Endothelial cell of umbilical vein (primary cell): ENCODE measurements at regions not wholly inside any gene's neighbourhood (a gene's known extent, or its start where the extent isn't known, plus 50 kb on each side); places are given as distances from the start of the nearest gene placed in this dataset.

Experiments used
- BruUV-seq: library from RNA; stranded (reverse); fragments of 400-500 nt; replicated peaks from 2 replicates; lab custom pipeline; 2021; lab: Mats Ljungman, UMichigan
- CTCF ChIA-PET: fragments of 300-600, 350-600 bp; sonication (Branson Sonifier 250); formaldehyde crosslinking; loops from one replicate; lab custom pipeline; 2021; ENCODE audit warnings: antibody characterized with exemption, inconsistent platforms; lab: Charles Lee
- POLR2A ChIA-PET: fragments of 300-600, 350-600 bp; sonication (Branson Sonifier 250); formaldehyde crosslinking; loops from one replicate; lab custom pipeline; 2021; ENCODE audit warnings: antibody characterized with exemption, inconsistent platforms; lab: Charles Lee
- DNase-seq: peaks from one replicate; pipeline ENCODE4 v3.0.0-alpha.2; 2011; ENCODE audit warnings: low read depth, low spot score
- FAIRE-seq: peaks from 2 replicates; lab custom pipeline; 2011; peaks lifted over from hg19 to GRCh38; lab: Jason Lieb, UNC
- H2AFZ ChIP-seq: 2 replicates; pipeline ENCODE4 v1.6.0; 2012; ENCODE audit warnings: low read depth, low read length, control low read depth, inconsistent platforms
- H3K27ac ChIP-seq: 2 replicates; pipeline ENCODE4 v1.5.1; 2011; ENCODE audit warnings: low read depth, mild to moderate bottlenecking, control low read depth, low read length, moderate library complexity; ENCODE audit not compliant: insufficient read depth
- H3K27me3 ChIP-seq, 2 experiments: 2 replicates each; pipeline versions ENCODE4 v1.6.0 to v1.6.1; 2011; ENCODE audit warnings: low read length in 2 of 2, mixed read lengths in 1 of 2; ENCODE audit not compliant: control insufficient read depth in 2 of 2, insufficient read depth in 2 of 2
- H3K36me3 ChIP-seq, 2 experiments: 2 replicates in 1 of 2; 3 replicates in 1 of 2; pipeline ENCODE4 v1.5.1; 2011; ENCODE audit warnings: low read length in 2 of 2, mild to moderate bottlenecking in 1 of 2, moderate library complexity in 1 of 2; ENCODE audit not compliant: control insufficient read depth in 2 of 2, insufficient read depth in 2 of 2; ENCODE audit errors: extremely low read depth in 1 of 2
- H3K4me1 ChIP-seq: 3 replicates; pipeline ENCODE4 v1.5.1; 2011; ENCODE audit warnings: mild to moderate bottlenecking, low read length; ENCODE audit not compliant: control insufficient read depth, insufficient read depth; ENCODE audit errors: extremely low read depth
- H3K4me2 ChIP-seq: 2 replicates; pipeline ENCODE4 v1.6.1; 2011; ENCODE audit warnings: low read length, control low read depth, mixed read lengths; ENCODE audit not compliant: insufficient read depth
- H3K4me3 ChIP-seq, 3 experiments: fragments of 200-600 bp in 1 of 3; sonication (generic), shearing (Covaris generic) in 1 of 3; replicated peaks in 1 of 3; 2 replicates each; pipeline ENCODE4 v1.5.1; 2011 to 2016; ENCODE audit warnings: control low read depth in 3 of 3, low read length in 3 of 3, mild to moderate bottlenecking in 2 of 3, inconsistent platforms in 1 of 3, low read depth in 1 of 3, moderate library complexity in 1 of 3; ENCODE audit not compliant: insufficient read depth in 1 of 3
- H3K79me2 ChIP-seq: 2 replicates; pipeline ENCODE4 v1.6.0; 2012; ENCODE audit warnings: low read length, inconsistent platforms; ENCODE audit not compliant: control insufficient read depth, insufficient read depth
- H3K9ac ChIP-seq: replicated peaks from 2 replicates; pipeline ENCODE3; 2011; ENCODE audit warnings: low read length, control low read depth; ENCODE audit not compliant: insufficient read depth; ENCODE audit errors: extremely low read depth
- H3K9me1 ChIP-seq: replicated peaks from 3 replicates; pipeline ENCODE4 v1.6.0; 2011; ENCODE audit warnings: mild to moderate bottlenecking, low read length; ENCODE audit not compliant: control insufficient read depth, insufficient read depth; ENCODE audit errors: extremely low read depth
- H3K9me3 ChIP-seq: replicated peaks from 2 replicates; pipeline ENCODE4 v1.5.1; 2012; ENCODE audit warnings: low read length, inconsistent platforms; ENCODE audit not compliant: control insufficient read depth, insufficient read depth
- H4K20me1 ChIP-seq: replicated peaks from 2 replicates; pipeline ENCODE3; 2011; ENCODE audit warnings: mild to moderate bottlenecking, low read length; ENCODE audit not compliant: control insufficient read depth, insufficient read depth; ENCODE audit errors: extremely low read depth
- EZH2 ChIP-seq: IDR thresholded peaks from 2 replicates; pipeline ENCODE4 v1.6.1; 2012; ENCODE audit warnings: borderline replicate concordance, low read depth, mild to moderate bottlenecking, moderate library complexity, low read length, inconsistent platforms; ENCODE audit not compliant: severe bottlenecking
- FOS ChIP-seq: IDR thresholded peaks from 2 replicates; pipeline ENCODE4 v1.6.1; 2011; ENCODE audit warnings: mild to moderate bottlenecking, low read length, moderate library complexity, borderline replicate concordance; ENCODE audit not compliant: insufficient read depth
- GATA2 ChIP-seq: IDR thresholded peaks from 2 replicates; pipeline ENCODE4 v1.7.0; 2011; ENCODE audit warnings: low read depth, mild to moderate bottlenecking, moderate library complexity, mixed read lengths, low read length; ENCODE audit not compliant: insufficient read length, insufficient read depth
- JUN ChIP-seq: IDR thresholded peaks from 2 replicates; pipeline ENCODE4 v1.6.1; 2011; ENCODE audit warnings: borderline replicate concordance, low read depth; ENCODE audit not compliant: insufficient read length, insufficient read depth
- MYC ChIP-seq: IDR thresholded peaks from one replicate; pipeline ENCODE4 v1.6.1; 2011; ENCODE audit warnings: mild to moderate bottlenecking, low read depth, low read length
- POLR2A ChIP-seq: IDR thresholded peaks from 2 replicates; pipeline ENCODE4 v1.6.1; 2012; ENCODE audit warnings: low read depth, mild to moderate bottlenecking, control low read depth, low read length
- POLR2AphosphoS5 ChIP-seq: IDR thresholded peaks from 2 replicates; pipeline ENCODE4 v1.6.1; 2012; ENCODE audit warnings: low read depth, mild to moderate bottlenecking, control low read depth, low read length, moderate library complexity; ENCODE audit not compliant: insufficient read depth
- dilution Hi-C: fragments of 300-500 bp; cut with MboI; formaldehyde crosslinking; loops from one replicate; pipeline ENCODE4 v1.15.0; 2019; ENCODE audit warnings: low sequenced_read_pairs; ENCODE audit not compliant: extremely low pct_ligation_motif_present
- intact Hi-C: fragments of 100-400 bp; cut with micrococcal nuclease; formaldehyde crosslinking; loops from one replicate; pipeline ENCODE4 v1.10.0; 2022
- TF ChIP-seq, protein P1 (sequence below), 2 donors: IDR thresholded peaks; 1 replicate in 1 of 2; 2 replicates in 1 of 2; pipeline ENCODE4 v1.5.1; 2011; ENCODE audit warnings: low read length in 2 of 2, mild to moderate bottlenecking in 2 of 2, moderate library complexity in 2 of 2, control low read depth in 1 of 2, inconsistent platforms in 1 of 2, low read depth in 1 of 2; ENCODE audit not compliant: insufficient read depth in 1 of 2; ENCODE audit errors: extremely low read depth in 1 of 2
- TF ChIP-seq, protein P2 (sequence below): IDR thresholded peaks from 2 replicates; pipeline ENCODE4 v1.6.1; 2011; ENCODE audit not compliant: insufficient read depth, insufficient read length

DNA sequence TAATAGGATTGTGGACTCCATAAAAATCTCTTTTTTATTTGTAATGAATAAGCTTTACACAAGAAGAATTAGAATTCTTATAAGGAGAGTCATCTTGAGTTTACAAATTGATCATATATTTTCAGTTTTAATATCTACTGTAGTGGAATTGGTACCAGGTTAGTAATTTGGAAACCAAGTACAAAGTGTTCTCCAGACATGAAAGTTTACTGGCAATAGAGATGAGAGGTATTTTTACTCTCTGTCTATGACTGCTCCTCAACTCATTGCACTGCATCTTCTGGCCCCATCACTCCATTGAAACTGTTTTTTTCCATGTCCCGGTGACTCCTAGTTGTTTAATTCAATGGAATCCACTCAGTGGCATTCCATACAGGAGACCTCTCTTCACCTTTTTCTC is 164.5 kb upstream of the SMIM30 start:
- intact Hi-C loops: no loop called here
- no peak overlapping the region for H2AFZ ChIP-seq
- H3K9me1 ChIP-seq: no peaks in the 10 kb centered on the region
- CTCF ChIA-PET: no interaction called here
- no peaks in the 10 kb centered on the region for H4K20me1 ChIP-seq
- H3K36me3 ChIP-seq: no peaks in the 10 kb centered on the region
- H3K4me1 ChIP-seq: no peaks in the 10 kb centered on the region
- H3K27me3 ChIP-seq: no peaks in the 10 kb centered on the region
- H3K79me2 ChIP-seq: no peaks in the 10 kb centered on the region
- peaks cover 1% of the 10 kb centered on the region for H3K9me3 ChIP-seq
- FAIRE-seq (no peak), DNase-seq (no peak)
- POLR2A ChIA-PET: no interaction called here
- TF ChIP-seq, protein P1, sequence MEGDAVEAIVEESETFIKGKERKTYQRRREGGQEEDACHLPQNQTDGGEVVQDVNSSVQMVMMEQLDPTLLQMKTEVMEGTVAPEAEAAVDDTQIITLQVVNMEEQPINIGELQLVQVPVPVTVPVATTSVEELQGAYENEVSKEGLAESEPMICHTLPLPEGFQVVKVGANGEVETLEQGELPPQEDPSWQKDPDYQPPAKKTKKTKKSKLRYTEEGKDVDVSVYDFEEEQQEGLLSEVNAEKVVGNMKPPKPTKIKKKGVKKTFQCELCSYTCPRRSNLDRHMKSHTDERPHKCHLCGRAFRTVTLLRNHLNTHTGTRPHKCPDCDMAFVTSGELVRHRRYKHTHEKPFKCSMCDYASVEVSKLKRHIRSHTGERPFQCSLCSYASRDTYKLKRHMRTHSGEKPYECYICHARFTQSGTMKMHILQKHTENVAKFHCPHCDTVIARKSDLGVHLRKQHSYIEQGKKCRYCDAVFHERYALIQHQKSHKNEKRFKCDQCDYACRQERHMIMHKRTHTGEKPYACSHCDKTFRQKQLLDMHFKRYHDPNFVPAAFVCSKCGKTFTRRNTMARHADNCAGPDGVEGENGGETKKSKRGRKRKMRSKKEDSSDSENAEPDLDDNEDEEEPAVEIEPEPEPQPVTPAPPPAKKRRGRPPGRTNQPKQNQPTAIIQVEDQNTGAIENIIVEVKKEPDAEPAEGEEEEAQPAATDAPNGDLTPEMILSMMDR (IDR thresholded peaks at IDR 0.05; ENCODE audit: extremely low read depth in 1 of 2, insufficient read depth in 1 of 2, low read depth in 1 of 2, low read length in 2 of 2): no peak
- TF ChIP-seq POLR2AphosphoS5: no peak
- TF ChIP-seq MYC: no peak
- TF ChIP-seq FOS: no peak
- TF ChIP-seq GATA2: no peak
- TF ChIP-seq, protein P2, sequence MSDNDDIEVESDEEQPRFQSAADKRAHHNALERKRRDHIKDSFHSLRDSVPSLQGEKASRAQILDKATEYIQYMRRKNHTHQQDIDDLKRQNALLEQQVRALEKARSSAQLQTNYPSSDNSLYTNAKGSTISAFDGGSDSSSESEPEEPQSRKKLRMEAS: no peak
- TF ChIP-seq JUN: no peak
- no peak for TF ChIP-seq EZH2
- TF ChIP-seq POLR2A: no peak
- H3K4me3 ChIP-seq: no peak overlapping the region
- H3K9ac ChIP-seq: no peak overlapping the region
- no peak overlapping the region for H3K4me2 ChIP-seq
- dilution Hi-C loops: no loop called here
- no TSS peak for BruUV-seq
- H3K27ac ChIP-seq: no peak overlapping the region
